IMR-90 (cell line): ENCODE measurements at regions not wholly inside any gene's neighbourhood (a gene's known extent, or its start where the extent isn't known, plus 50 kb on each side); places are given as distances from the start of the nearest gene placed in this dataset.

ENCODE experiments used
- ATAC-seq: fragments of 200-7000 bp; cut with Tn5 transposase; 2 replicates; pipeline ENCODE4 v1.9.1; 2020; ENCODE audit warnings: low read depth, mild to moderate bottlenecking, moderate library complexity
- BruUV-seq: library from RNA; stranded (reverse); fragments of 400-500 nt; replicated peaks from 2 replicates; lab custom pipeline; 2021; lab: Mats Ljungman, UMichigan
- CTCF ChIA-PET: fragments of 300-600 bp; formaldehyde crosslinking; extraction: SDS; loops from one replicate; lab custom pipeline; 2021; ENCODE audit warnings: antibody characterized with exemption; lab: Yijun Ruan, JAX
- POLR2A ChIA-PET: fragments of 300-600 bp; sonication (Branson Sonifier 250); formaldehyde crosslinking; loops from one replicate; lab custom pipeline; 2022; ENCODE audit warnings: antibody characterized with exemption; ENCODE audit not compliant: unreplicated experiment; lab: Charles Lee
- DNase-seq: peaks from one replicate; pipeline ENCODE4 v3.0.0; 2013
- H2AFZ ChIP-seq: replicated peaks from 2 replicates; pipeline ENCODE3; 2013; ENCODE audit warnings: low read length, mild to moderate bottlenecking; ENCODE audit not compliant: poor library complexity
- H2AK5ac ChIP-seq: 2 replicates; pipeline ENCODE4 v1.6.1; 2013; ENCODE audit warnings: low read depth, low read length, inconsistent platforms
- H2AK9ac ChIP-seq: replicated peaks from 2 replicates; pipeline ENCODE3; 2013; ENCODE audit warnings: mild to moderate bottlenecking, low read depth, low read length, moderate library complexity; ENCODE audit not compliant: poor library complexity
- H2BK120ac ChIP-seq: 2 replicates; pipeline ENCODE4 v1.6.1; 2013; ENCODE audit warnings: low read depth, low read length, inconsistent platforms
- H2BK15ac ChIP-seq: 3 replicates; pipeline ENCODE4 v1.6.1; 2013; ENCODE audit warnings: low read depth, low read length, inconsistent platforms
- H2BK20ac ChIP-seq: 2 replicates; pipeline ENCODE4 v1.6.1; 2013; ENCODE audit warnings: low read depth, mild to moderate bottlenecking, inconsistent platforms, low read length, moderate library complexity
- H2BK5ac ChIP-seq: 2 replicates; pipeline ENCODE4 v1.6.1; 2013; ENCODE audit warnings: mild to moderate bottlenecking, low read depth, low read length, inconsistent platforms; ENCODE audit not compliant: poor library complexity, severe bottlenecking
- H3K14ac ChIP-seq: replicated peaks from 2 replicates; pipeline ENCODE4 v1.6.1; 2013; ENCODE audit warnings: low read depth, low read length, inconsistent platforms
- H3K18ac ChIP-seq: 2 replicates; pipeline ENCODE4 v1.6.1; 2013; ENCODE audit warnings: low read depth, low read length, control low read depth
- H3K23ac ChIP-seq: 2 replicates; pipeline ENCODE4 v1.6.1; 2013; ENCODE audit warnings: low read depth, low read length, inconsistent platforms
- H3K27ac ChIP-seq: 2 replicates; pipeline ENCODE4 v1.5.1; 2013; ENCODE audit warnings: mild to moderate bottlenecking, control low read depth, low read length; ENCODE audit not compliant: insufficient read depth
- H3K27me3 ChIP-seq: 2 replicates; pipeline ENCODE4 v1.6.1; 2013; ENCODE audit warnings: low read length; ENCODE audit not compliant: control insufficient read depth, insufficient read depth
- H3K36me3 ChIP-seq: 2 replicates; pipeline ENCODE4 v1.6.1; 2013; ENCODE audit warnings: low read length, mixed read lengths; ENCODE audit not compliant: control insufficient read depth, insufficient read depth
- H3K4ac ChIP-seq: 2 replicates; pipeline ENCODE4 v1.6.1; 2013; ENCODE audit warnings: low read depth, low read length, inconsistent platforms
- H3K4me1 ChIP-seq: 2 replicates; pipeline ENCODE4 v1.6.1; 2013; ENCODE audit warnings: low read length, mixed read lengths; ENCODE audit not compliant: control insufficient read depth, insufficient read depth
- H3K4me2 ChIP-seq: 2 replicates; pipeline ENCODE4 v1.6.1; 2013; ENCODE audit warnings: low read depth, mild to moderate bottlenecking, control low read depth, low read length, moderate library complexity
- H3K4me3 ChIP-seq: 2 replicates; pipeline ENCODE4 v1.5.1; 2013; ENCODE audit warnings: low read depth, mild to moderate bottlenecking, control low read depth, low read length, moderate library complexity; ENCODE audit not compliant: insufficient read depth
- H3K56ac ChIP-seq: 2 replicates; pipeline ENCODE4 v1.6.1; 2013; ENCODE audit warnings: low read length, inconsistent platforms; ENCODE audit not compliant: insufficient read depth; ENCODE audit errors: extremely low read depth
- H3K79me1 ChIP-seq, 2 experiments: 2 replicates each; pipeline ENCODE4 v1.6.1; 2013; ENCODE audit warnings: low read length in 2 of 2, inconsistent platforms in 1 of 2, low read depth in 1 of 2
- H3K9ac ChIP-seq: 2 replicates; pipeline ENCODE4 v1.6.1; 2013; ENCODE audit warnings: low read depth, low read length, control low read depth
- H3K9me1 ChIP-seq: 2 replicates; pipeline ENCODE4 v1.6.1; 2013; ENCODE audit warnings: low read length, inconsistent platforms; ENCODE audit not compliant: insufficient read depth
- H3K9me3 ChIP-seq: 2 replicates; pipeline ENCODE4 v1.6.1; 2013; ENCODE audit warnings: low read length; ENCODE audit not compliant: control insufficient read depth, insufficient read depth
- H4K20me1 ChIP-seq: 2 replicates; pipeline ENCODE4 v1.6.1; 2013; ENCODE audit warnings: low read length, inconsistent platforms; ENCODE audit not compliant: insufficient read depth
- H4K5ac ChIP-seq: 2 replicates; pipeline ENCODE4 v1.6.1; 2013; ENCODE audit warnings: mild to moderate bottlenecking, low read depth, low read length, control low read depth
- H4K8ac ChIP-seq, 2 experiments: 2 replicates each; pipeline ENCODE4 v1.6.1; 2013; ENCODE audit warnings: low read depth in 2 of 2, low read length in 2 of 2, control low read depth in 1 of 2, inconsistent platforms in 1 of 2
- H4K91ac ChIP-seq: 2 replicates; pipeline ENCODE4 v1.6.1; 2013; ENCODE audit warnings: low read depth, low read length, inconsistent platforms; ENCODE audit not compliant: insufficient read depth
- BHLHE40 ChIP-seq: fragments of 150-350 bp; IDR thresholded peaks from 2 replicates; pipeline ENCODE4 v1.6.1; 2016; ENCODE audit warnings: mild to moderate bottlenecking, low read depth, low read length
- CEBPB ChIP-seq: IDR thresholded peaks from 2 replicates; pipeline ENCODE4 v1.6.1; 2012; ENCODE audit warnings: low read depth, low read length, improper control_type of control experiment
- CHD1 ChIP-seq: IDR thresholded peaks from 2 replicates; pipeline ENCODE4 v1.6.1; 2012; ENCODE audit warnings: low read depth, low read length, improper control_type of control experiment
- FOS ChIP-seq: fragments of 150-350 bp; IDR thresholded peaks from 2 replicates; pipeline ENCODE4 v1.6.1; 2016; ENCODE audit warnings: low read depth, low read length
- MAFK ChIP-seq: IDR thresholded peaks from 2 replicates; pipeline ENCODE4 v1.6.1; 2012; ENCODE audit warnings: low read depth, low read length, improper control_type of control experiment
- MAZ ChIP-seq: IDR thresholded peaks from 2 replicates; pipeline ENCODE4 v1.6.1; 2012; ENCODE audit warnings: low read depth, mild to moderate bottlenecking, low read length, improper control_type of control experiment, moderate library complexity, borderline replicate concordance
- MXI1 ChIP-seq: IDR thresholded peaks from 2 replicates; pipeline ENCODE4 v1.6.1; 2012; ENCODE audit warnings: low read depth, mild to moderate bottlenecking, low read length, moderate library complexity, borderline replicate concordance
- NFE2L2 ChIP-seq: fragments of 150-350 bp; IDR thresholded peaks from 2 replicates; pipeline ENCODE4 v1.6.1; 2016; ENCODE audit warnings: low read depth, mild to moderate bottlenecking, low read length
- POLR2A ChIP-seq: IDR thresholded peaks from 2 replicates; pipeline ENCODE4 v1.6.1; 2012; ENCODE audit warnings: mild to moderate bottlenecking, low read depth, low read length
- RAD21 ChIP-seq: IDR thresholded peaks from 2 replicates; pipeline ENCODE4 v1.6.1; 2012; ENCODE audit warnings: low read length, improper control_type of control experiment
- RCOR1 ChIP-seq: IDR thresholded peaks from 2 replicates; pipeline ENCODE4 v1.6.1; 2012; ENCODE audit warnings: mild to moderate bottlenecking, low read length, improper control_type of control experiment; ENCODE audit not compliant: insufficient replicate concordance
- RFX5 ChIP-seq: IDR thresholded peaks from 2 replicates; pipeline ENCODE4 v1.8.0; 2012; ENCODE audit warnings: low read depth, mild to moderate bottlenecking, low read length, moderate library complexity
- SMC3 ChIP-seq: fragments of 150-350 bp; IDR thresholded peaks from 2 replicates; pipeline ENCODE4 v1.6.1; 2016; ENCODE audit warnings: low read depth, mild to moderate bottlenecking, antibody characterized with exemption, low read length, moderate library complexity
- WGBS, 2 experiments: methylation state at CpG; one replicate each; pipeline versions ENCODE4 v1.1.5 to v1.1.7; 2013; ENCODE audit warnings: missing lambda C conversion rate in 2 of 2; ENCODE audit not compliant: insufficient read length in 1 of 2; ENCODE audit errors: extremely low coverage in 2 of 2; 5-methylcytosine and 5-hydroxymethylcytosine counted together
- dilution Hi-C: fragments of 300-500 bp; cut with HindIII; formaldehyde crosslinking; loops from one replicate; pipeline ENCODE4 v1.14.3; 2018; ENCODE audit warnings: low sequenced_read_pairs; ENCODE audit not compliant: unreplicated experiment
- in situ Hi-C: fragments of 300-500 bp; cut with MboI; formaldehyde crosslinking; loops from 3 replicates; pipeline ENCODE4 v1.14.3; 2019; ENCODE audit warnings: low sequenced_read_pairs, inconsistent platforms, mixed read lengths
- intact Hi-C: fragments of 100-400 bp; cut with micrococcal nuclease; formaldehyde crosslinking; loops from 2 replicates; pipeline ENCODE4 v1.10.0; 2022
- TF ChIP-seq, protein P1 (sequence below): fragments of 150-350 bp; IDR thresholded peaks from 2 replicates; pipeline ENCODE4 v1.6.1; 2016; ENCODE audit warnings: low read depth, mild to moderate bottlenecking, low read length, moderate library complexity, borderline replicate concordance
- TF ChIP-seq, protein P2 (sequence below): conservative IDR thresholded peaks from 2 replicates; pipeline ENCODE4 v1.5.1; 2012; ENCODE audit warnings: mild to moderate bottlenecking, low read depth, low read length, improper control_type of control experiment
- TF ChIP-seq, protein P3 (sequence below): fragments of 150-350 bp; IDR thresholded peaks from 2 replicates; pipeline ENCODE4 v1.6.1; 2017; ENCODE audit warnings: mild to moderate bottlenecking, antibody characterized with exemption, low read length, low read depth

DNA sequence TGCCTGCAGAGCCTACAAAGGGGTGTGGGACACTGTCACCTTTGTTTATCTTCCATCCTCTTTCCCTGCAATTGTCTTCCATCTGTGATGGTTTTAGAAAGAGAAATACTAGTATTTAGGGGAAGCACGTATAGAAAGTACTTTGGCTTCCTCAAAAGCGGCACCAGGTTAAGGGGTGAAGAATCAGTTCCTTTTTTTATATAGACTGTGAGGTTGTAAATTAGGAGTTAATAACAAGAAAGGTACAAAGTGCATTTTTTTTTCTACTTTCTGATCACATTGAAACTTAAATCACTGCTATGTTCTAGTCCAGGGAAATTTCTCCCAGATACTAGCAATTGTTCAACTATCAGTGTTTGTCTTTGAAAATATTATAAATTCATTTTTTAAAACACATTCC lies 219.3 kb downstream of the CEMIP2 start:
- no peaks in the 10 kb centered on the region for H4K20me1 ChIP-seq
- DNase-seq, result no peak
- no peak overlapping the region for H3K18ac ChIP-seq
- H2BK15ac ChIP-seq, result no peak overlapping the region
- WGBS, 2 experiments, result no CpG with 5 or more reads among the region's 2 CpGs
- H2BK20ac ChIP-seq, result no peak overlapping the region
- H4K5ac ChIP-seq, result no peak overlapping the region
- H3K4me1 ChIP-seq, result no peaks in the 10 kb centered on the region
- no peak overlapping the region for H3K14ac ChIP-seq
- no peaks in the 10 kb centered on the region for H3K79me1 ChIP-seq
- TF ChIP-seq MXI1 (no peak), RCOR1 (no peak), POLR2A (no peak), CEBPB (no peak), NFE2L2 (no peak), RAD21 (no peak), FOS (no peak), BHLHE40 (no peak), SMC3 (no peak), MAFK (no peak), CHD1 (no peak), MAZ (no peak), RFX5 (no peak)
- TF ChIP-seq, protein P1, sequence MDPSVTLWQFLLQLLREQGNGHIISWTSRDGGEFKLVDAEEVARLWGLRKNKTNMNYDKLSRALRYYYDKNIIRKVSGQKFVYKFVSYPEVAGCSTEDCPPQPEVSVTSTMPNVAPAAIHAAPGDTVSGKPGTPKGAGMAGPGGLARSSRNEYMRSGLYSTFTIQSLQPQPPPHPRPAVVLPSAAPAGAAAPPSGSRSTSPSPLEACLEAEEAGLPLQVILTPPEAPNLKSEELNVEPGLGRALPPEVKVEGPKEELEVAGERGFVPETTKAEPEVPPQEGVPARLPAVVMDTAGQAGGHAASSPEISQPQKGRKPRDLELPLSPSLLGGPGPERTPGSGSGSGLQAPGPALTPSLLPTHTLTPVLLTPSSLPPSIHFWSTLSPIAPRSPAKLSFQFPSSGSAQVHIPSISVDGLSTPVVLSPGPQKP, result no peak
- TF ChIP-seq, protein P2, sequence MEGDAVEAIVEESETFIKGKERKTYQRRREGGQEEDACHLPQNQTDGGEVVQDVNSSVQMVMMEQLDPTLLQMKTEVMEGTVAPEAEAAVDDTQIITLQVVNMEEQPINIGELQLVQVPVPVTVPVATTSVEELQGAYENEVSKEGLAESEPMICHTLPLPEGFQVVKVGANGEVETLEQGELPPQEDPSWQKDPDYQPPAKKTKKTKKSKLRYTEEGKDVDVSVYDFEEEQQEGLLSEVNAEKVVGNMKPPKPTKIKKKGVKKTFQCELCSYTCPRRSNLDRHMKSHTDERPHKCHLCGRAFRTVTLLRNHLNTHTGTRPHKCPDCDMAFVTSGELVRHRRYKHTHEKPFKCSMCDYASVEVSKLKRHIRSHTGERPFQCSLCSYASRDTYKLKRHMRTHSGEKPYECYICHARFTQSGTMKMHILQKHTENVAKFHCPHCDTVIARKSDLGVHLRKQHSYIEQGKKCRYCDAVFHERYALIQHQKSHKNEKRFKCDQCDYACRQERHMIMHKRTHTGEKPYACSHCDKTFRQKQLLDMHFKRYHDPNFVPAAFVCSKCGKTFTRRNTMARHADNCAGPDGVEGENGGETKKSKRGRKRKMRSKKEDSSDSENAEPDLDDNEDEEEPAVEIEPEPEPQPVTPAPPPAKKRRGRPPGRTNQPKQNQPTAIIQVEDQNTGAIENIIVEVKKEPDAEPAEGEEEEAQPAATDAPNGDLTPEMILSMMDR, result no peak
- TF ChIP-seq, protein P3, sequence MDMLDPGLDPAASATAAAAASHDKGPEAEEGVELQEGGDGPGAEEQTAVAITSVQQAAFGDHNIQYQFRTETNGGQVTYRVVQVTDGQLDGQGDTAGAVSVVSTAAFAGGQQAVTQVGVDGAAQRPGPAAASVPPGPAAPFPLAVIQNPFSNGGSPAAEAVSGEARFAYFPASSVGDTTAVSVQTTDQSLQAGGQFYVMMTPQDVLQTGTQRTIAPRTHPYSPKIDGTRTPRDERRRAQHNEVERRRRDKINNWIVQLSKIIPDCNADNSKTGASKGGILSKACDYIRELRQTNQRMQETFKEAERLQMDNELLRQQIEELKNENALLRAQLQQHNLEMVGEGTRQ, result no peak
- intact Hi-C loops, result no loop called here
- H4K91ac ChIP-seq, result no peak overlapping the region
- H2BK120ac ChIP-seq, result no peak overlapping the region
- H4K8ac ChIP-seq, result no peak overlapping the region
- no peaks in the 10 kb centered on the region for H3K9me3 ChIP-seq
- H3K4ac ChIP-seq, result no peak overlapping the region
- ChIA-PET CTCF (no interaction called here), POLR2A (no interaction called here)
- H2AK9ac ChIP-seq, result no peak overlapping the region
- in situ Hi-C loops, result no loop called here
- no peak overlapping the region for H3K4me3 ChIP-seq
- no peak overlapping the region for H3K56ac ChIP-seq
- no peak overlapping the region for H3K4me2 ChIP-seq
- H2AFZ ChIP-seq, result no peak overlapping the region
- BruUV-seq, result no TSS peak
- ATAC-seq, result no peak
- H3K27me3 ChIP-seq, result no peaks in the 10 kb centered on the region
- no peaks in the 10 kb centered on the region for H3K9me1 ChIP-seq
- no peak overlapping the region for H2BK5ac ChIP-seq
- H3K36me3 ChIP-seq, result no peaks in the 10 kb centered on the region
- dilution Hi-C loops, result no loop called here
- H2AK5ac ChIP-seq, result no peak overlapping the region
- no peak overlapping the region for H3K27ac ChIP-seq
- H3K23ac ChIP-seq, result no peak overlapping the region
- no peak overlapping the region for H3K9ac ChIP-seq
